GM18499 (cell line): ENCODE measurements at regions not wholly inside any gene's neighbourhood (a gene's known extent, or its start where the extent isn't known, plus 50 kb on each side); places are given as distances from the start of the nearest gene placed in this dataset.
"Not testable (repeated sequence)": the region's sequence is repeated elsewhere in the genome, so short reads cannot be mapped to it uniquely, and the experiment has no call there.

Source experiments
- ATAC-seq: cut with Tn5 transposase; IDR thresholded peaks from one replicate; pipeline ENCODE4 v1.9.1; 2021; ENCODE audit warnings: moderate number of reproducible peaks; ENCODE audit not compliant: insufficient read depth, unreplicated experiment

GRCh38 chr9:2424619-2425033 lies 197.0 kb upstream of the VLDLR start:
- no peak for ATAC-seq

GRCh38 chr9:2425676-2426075 lies 195.9 kb upstream of the VLDLR start:
- no peak for ATAC-seq

GRCh38 chr9:2427120-2427891 lies 194.3 kb upstream of the VLDLR start:
- no peak for ATAC-seq

GRCh38 chr9:2439957-2440356 lies 181.6 kb upstream of the VLDLR start:
- no peak for ATAC-seq

- ATAC-seq = not testable (repeated sequence)
These were observed 177.7 kb upstream of the VLDLR start for GRCh38 chr9:2443933-2444332.

- no peak for ATAC-seq
These were observed 173.3 kb upstream of the VLDLR start for GRCh38 chr9:2448193-2448738.

GRCh38 chr9:2453106-2453505 lies 168.5 kb upstream of the VLDLR start:
- no peak for ATAC-seq

GRCh38 chr9:2453701-2454100 lies 167.9 kb upstream of the VLDLR start:
- no peak for ATAC-seq

- ATAC-seq = no peak
These were observed 161.8 kb upstream of the VLDLR start for GRCh38 chr9:2459756-2460155.

- ATAC-seq = no peak
These were observed 159.7 kb upstream of the VLDLR start for GRCh38 chr9:2461892-2462291.

- no peak for ATAC-seq
These were observed 157.0 kb upstream of the VLDLR start for GRCh38 chr9:2464624-2465023.

GRCh38 chr9:2465516-2465915 lies 156.1 kb upstream of the VLDLR start:
- ATAC-seq = no peak

GRCh38 chr9:2465921-2466460 lies 155.6 kb upstream of the VLDLR start:
- peak; percentile 97 for ATAC-seq

GRCh38 chr9:2466703-2467102 lies 154.9 kb upstream of the VLDLR start:
- no peak for ATAC-seq

- ATAC-seq = no peak
These were observed 151.8 kb upstream of the VLDLR start for GRCh38 chr9:2469681-2470221.

- no peak for ATAC-seq
These were observed 147.9 kb upstream of the VLDLR start for GRCh38 chr9:2473681-2474080.

- ATAC-seq = no peak
These were observed 143.8 kb upstream of the VLDLR start for GRCh38 chr9:2477755-2478154.

GRCh38 chr9:2478421-2478820 lies 143.2 kb upstream of the VLDLR start:
- no peak for ATAC-seq

- no peak for ATAC-seq
These were observed 142.5 kb upstream of the VLDLR start for GRCh38 chr9:2479056-2479565.

- no peak for ATAC-seq
These were observed 141.2 kb upstream of the VLDLR start for GRCh38 chr9:2480255-2480837.

GRCh38 chr9:2481216-2481615 lies 140.4 kb upstream of the VLDLR start:
- no peak for ATAC-seq
